Activated CD4-positive, alpha-beta T cell treated with anti-CD3 and anti-CD28 coated beads, Interleukin-2, amount 10 ng/mL, durations not matched to agents 7 days and 5 days (primary cell): ENCODE measurements at regions not wholly inside any gene's neighbourhood (a gene's known extent, or its start where the extent isn't known, plus 50 kb on each side); places are given as distances from the start of the nearest gene placed in this dataset.
"Not testable (repeated sequence)": the region's sequence is repeated elsewhere in the genome, so short reads cannot be mapped to it uniquely, and the experiment has no call there.

Experiments used
- CTCF ChIA-PET: fragments of 350-600 bp; sonication (Branson Sonifier 250); formaldehyde crosslinking; loops from one replicate; lab custom pipeline; 2021; ENCODE audit warnings: antibody characterized with exemption; lab: Charles Lee
- POLR2A ChIA-PET: fragments of 350-600 bp; sonication (Branson Sonifier 250); formaldehyde crosslinking; loops from one replicate; lab custom pipeline; 2021; ENCODE audit warnings: antibody characterized with exemption; lab: Charles Lee
- DNase-seq: peaks from one replicate; pipeline ENCODE4 v3.0.0-alpha.2; 2020
- H3K27ac Mint-ChIP-seq: one replicate; pipeline ENCODE4 v1.8.0; 2021; ENCODE audit warnings: mild to moderate bottlenecking, moderate library complexity, mixed read lengths
- H3K27me3 Mint-ChIP-seq: one replicate; pipeline ENCODE4 v1.8.0; 2021; ENCODE audit warnings: mixed read lengths
- H3K36me3 Mint-ChIP-seq: one replicate; pipeline ENCODE4 v1.8.0; 2021; ENCODE audit warnings: low read depth, mixed read lengths
- H3K4me1 Mint-ChIP-seq: one replicate; pipeline ENCODE4 v1.8.0; 2021; ENCODE audit warnings: mixed read lengths
- H3K4me3 Mint-ChIP-seq: one replicate; pipeline ENCODE4 v1.8.0; 2021; ENCODE audit warnings: mild to moderate bottlenecking, moderate library complexity, mixed read lengths
- H3K9me3 Mint-ChIP-seq: one replicate; pipeline ENCODE4 v1.8.0; 2021; ENCODE audit warnings: mixed read lengths

DNA sequence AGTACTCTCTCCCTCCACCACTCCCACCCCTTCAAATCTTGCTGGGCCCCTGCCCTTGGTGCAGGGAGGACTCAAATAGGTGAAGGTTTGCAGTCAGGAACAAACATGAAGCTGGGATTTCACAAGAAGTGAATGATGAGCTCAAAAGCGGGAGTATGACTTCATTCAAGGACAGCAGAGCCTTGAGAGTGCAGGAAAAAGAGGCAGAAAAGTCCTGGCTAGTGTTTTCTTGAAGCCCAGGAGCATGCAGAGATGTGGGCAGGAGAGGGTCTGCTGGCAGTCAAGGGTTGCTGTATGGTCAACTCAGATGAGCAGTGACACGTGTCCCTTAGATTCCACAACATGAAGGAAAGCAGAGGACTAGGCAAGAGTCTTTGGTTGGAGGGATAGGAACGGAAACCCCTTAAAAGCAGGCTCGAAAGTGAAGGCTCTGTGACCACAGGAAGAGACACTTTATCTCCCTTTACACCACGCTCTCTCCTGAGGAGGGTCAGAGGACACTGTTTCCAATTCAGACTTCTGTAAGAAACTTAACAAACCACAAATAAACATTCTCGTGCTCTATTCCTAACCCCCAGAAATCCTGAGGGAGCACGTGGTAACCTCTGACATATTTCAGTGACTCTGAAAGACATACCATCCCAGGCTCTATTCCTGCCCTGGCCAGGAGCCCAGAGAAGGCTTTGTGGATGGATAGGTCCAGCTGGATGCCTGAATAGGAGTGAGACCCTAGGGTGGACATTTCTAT is 168.0 kb upstream of the NDN start:
- H3K27me3 Mint-ChIP-seq = no peaks in the 10 kb centered on the region
- H3K9me3 Mint-ChIP-seq = peaks cover 4% of the 10 kb centered on the region
- ChIA-PET POLR2A (no interaction called here), CTCF (no interaction called here)
- H3K36me3 Mint-ChIP-seq = no peaks in the 10 kb centered on the region
- no peak for DNase-seq
- no peak overlapping the region for H3K27ac Mint-ChIP-seq
- no peaks in the 10 kb centered on the region for H3K4me1 Mint-ChIP-seq
- H3K4me3 Mint-ChIP-seq = no peak overlapping the region

DNA sequence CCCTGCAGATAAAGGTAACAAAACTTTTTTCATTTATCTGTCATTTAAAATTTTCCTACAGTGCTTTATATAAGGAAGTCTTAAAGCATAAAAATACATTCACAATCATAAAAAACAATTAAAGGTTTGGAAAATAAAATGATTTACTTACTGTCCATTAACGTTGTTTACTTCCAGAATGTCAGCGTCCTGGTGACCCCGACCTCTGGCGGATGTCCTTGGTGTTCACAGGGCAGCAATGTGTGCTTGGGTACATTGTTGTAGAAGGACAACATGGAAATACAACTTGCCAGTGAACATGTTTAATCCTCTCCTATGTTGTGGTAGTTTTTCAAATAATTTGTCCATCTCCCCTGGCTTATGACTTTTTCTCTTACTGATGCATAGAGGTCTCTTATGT is 168.8 kb upstream of the NDN start:
- POLR2A ChIA-PET = no interaction called here
- Mint-ChIP-seq H3K4me1 (no peaks in the 10 kb centered on the region), H3K4me3 (no peak overlapping the region), H3K27ac (no peak overlapping the region), H3K27me3 (no peaks in the 10 kb centered on the region), H3K36me3 (no peaks in the 10 kb centered on the region), H3K9me3 (peaks cover 4% of the 10 kb centered on the region)
- no peak for DNase-seq
- CTCF ChIA-PET = no interaction called here

DNA sequence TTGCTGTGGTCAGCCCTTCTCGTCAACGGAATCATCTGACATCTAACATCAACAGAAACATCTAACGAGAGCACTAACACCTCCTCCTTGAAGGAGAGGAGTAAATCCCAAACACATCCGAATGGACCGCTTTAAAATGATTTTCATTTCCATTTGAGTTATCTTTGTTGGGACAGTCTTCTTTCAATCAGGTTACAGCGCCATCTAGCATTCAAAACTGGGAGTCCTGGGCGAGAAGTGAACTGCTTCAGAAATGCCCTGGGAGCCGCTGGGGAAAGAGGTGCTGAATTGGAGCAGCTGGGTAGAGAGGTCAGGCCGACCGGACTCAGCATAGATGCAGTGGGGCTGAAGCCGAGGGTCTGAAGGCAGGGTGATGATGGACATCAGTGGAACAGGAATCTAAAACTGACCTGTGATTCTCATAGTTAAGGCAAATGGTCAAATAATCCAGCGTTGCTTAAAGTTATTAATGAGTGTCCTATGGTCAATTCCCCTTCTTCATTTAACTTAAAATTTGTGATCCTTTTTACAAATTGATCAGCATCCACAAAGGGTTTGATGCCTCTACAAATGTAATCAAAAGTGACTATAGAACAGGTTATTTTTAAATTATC is 170.0 kb upstream of the NDN start:
- no peak overlapping the region for H3K4me3 Mint-ChIP-seq
- CTCF ChIA-PET = no interaction called here
- H3K27ac Mint-ChIP-seq = no peak overlapping the region
- no peaks in the 10 kb centered on the region for H3K27me3 Mint-ChIP-seq
- DNase-seq = no peak
- H3K4me1 Mint-ChIP-seq = no peaks in the 10 kb centered on the region
- H3K36me3 Mint-ChIP-seq = no peaks in the 10 kb centered on the region
- POLR2A ChIA-PET = no interaction called here
- peaks cover 2% of the 10 kb centered on the region for H3K9me3 Mint-ChIP-seq

DNA sequence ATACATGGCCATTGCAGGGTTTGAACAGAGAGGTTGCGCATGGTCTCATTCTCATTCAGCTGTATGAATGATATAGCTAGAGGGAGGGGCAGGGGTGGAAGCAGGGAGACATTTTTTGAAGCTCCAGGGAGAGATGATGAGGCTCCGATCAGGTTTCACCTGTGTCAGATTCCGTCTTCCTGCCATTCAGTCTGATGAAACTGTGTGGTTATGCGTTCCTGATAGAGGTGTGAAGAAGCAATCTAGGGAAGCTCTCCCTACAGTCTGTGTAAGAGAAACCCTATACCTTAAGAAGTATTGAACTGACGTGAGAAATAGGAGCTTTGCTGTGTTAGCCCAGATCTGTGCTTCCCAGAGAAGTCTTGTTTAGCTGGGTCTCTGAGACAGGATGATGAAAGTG is 171.9 kb upstream of the NDN start:
- Mint-ChIP-seq H3K4me3 (no peak overlapping the region), H3K9me3 (peaks cover 2% of the 10 kb centered on the region), H3K27ac (no peak overlapping the region), H3K27me3 (no peaks in the 10 kb centered on the region), H3K4me1 (no peaks in the 10 kb centered on the region), H3K36me3 (no peaks in the 10 kb centered on the region)
- ChIA-PET POLR2A (no interaction called here), CTCF (no interaction called here)
- no peak for DNase-seq

DNA sequence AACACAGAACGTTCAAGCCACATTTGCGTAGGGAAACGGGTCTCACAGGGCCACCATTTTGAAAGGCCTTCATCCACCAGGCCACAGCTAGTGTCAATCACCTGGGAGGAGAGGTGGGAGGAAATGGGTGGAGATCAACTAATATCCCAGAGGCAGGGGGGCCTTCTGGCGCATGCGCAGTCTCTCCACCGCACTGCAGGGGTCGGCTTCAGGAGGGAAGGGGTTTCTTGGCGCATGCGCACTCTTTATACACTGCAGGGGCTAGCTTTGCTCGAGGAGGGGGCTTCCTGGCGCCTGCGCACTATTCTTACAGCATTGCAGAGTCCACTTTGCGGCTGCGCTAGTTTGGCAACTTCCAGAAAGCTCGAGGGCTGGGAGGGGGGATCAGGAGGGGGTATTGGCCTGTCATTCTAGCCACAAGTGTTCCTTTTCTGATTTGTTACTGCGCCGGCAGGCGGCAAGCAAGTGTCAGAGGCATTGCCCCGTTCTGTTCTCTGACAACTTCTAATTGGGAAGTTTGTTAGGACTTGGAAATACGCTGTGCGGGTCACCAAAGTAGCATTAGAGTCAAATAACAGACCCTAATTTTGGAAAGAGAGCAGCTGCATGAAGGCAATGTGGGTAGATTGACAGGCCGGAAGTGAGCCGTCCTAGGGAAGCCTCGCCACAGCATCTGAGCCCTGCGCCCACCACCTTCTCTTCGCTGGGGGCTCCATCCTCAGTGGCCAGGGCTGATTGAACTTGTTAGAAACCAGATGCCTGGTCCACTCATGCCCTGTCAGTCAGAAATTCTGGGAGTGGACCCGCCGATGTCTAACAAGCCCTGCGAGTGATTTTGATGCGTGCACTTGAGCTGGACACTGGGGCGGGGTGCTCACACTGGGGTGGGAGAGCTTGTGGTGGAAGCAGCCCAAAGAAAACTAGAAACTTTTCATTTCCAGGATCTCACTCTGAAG is 173.5 kb upstream of the NDN start:
- POLR2A ChIA-PET = no interaction called here
- H3K27ac Mint-ChIP-seq = no peak overlapping the region
- no peaks in the 10 kb centered on the region for H3K27me3 Mint-ChIP-seq
- peaks cover 2% of the 10 kb centered on the region for H3K9me3 Mint-ChIP-seq
- no peak for DNase-seq
- no peak overlapping the region for H3K4me3 Mint-ChIP-seq
- CTCF ChIA-PET = no interaction called here
- no peaks in the 10 kb centered on the region for H3K4me1 Mint-ChIP-seq
- no peaks in the 10 kb centered on the region for H3K36me3 Mint-ChIP-seq

DNA sequence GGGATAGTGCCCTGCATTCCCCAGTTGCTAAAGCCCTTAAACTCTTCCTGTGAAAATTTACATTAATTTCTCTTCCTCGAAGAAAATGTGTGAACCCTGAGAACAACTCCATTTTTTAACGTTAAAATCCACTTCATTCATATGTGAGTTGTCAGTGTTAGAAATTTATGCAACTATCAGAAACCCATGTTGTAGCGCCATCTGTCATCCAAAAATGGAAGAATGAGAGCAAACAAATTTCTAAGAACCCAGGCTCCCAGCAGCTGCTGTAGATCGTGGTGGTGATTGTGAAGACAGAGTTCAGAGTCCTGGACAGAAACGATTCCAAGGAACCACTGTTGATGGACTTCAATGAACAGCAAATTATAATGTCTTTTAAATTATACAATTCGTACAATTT is 179.7 kb upstream of the NDN start:
- ChIA-PET POLR2A (no interaction called here), CTCF (no interaction called here)
- no peaks in the 10 kb centered on the region for H3K27me3 Mint-ChIP-seq
- H3K9me3 Mint-ChIP-seq = peaks cover 2% of the 10 kb centered on the region
- H3K27ac Mint-ChIP-seq = no peak overlapping the region
- no peak overlapping the region for H3K4me3 Mint-ChIP-seq
- H3K36me3 Mint-ChIP-seq = no peaks in the 10 kb centered on the region
- no peak for DNase-seq
- no peaks in the 10 kb centered on the region for H3K4me1 Mint-ChIP-seq

DNA sequence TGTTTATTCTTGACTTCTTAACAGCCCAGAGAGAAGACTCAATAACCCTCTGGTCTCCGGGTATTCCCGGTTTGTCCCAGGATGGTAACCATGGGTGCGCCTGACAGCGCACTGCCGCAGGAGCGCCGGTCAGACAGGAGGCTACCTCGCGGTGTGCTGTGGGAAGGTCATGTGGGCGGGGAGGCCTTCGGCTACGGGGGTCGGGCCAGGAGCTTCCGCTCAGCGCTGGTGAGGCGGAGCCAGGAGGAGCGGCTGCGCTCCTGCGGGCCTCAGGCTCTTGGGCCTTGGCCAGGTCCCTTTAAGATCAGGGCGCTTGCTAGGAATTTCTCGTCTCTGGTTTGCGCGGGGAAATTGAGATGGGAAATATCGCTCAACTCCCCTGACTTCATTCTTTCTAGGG is 182.3 kb upstream of the NDN start:
- Mint-ChIP-seq H3K4me1 (no peaks in the 10 kb centered on the region), H3K27ac (no peak overlapping the region), H3K36me3 (no peaks in the 10 kb centered on the region), H3K27me3 (no peaks in the 10 kb centered on the region), H3K9me3 (peaks cover 4% of the 10 kb centered on the region), H3K4me3 (no peak overlapping the region)
- ChIA-PET CTCF (no interaction called here), POLR2A (no interaction called here)
- no peak for DNase-seq

DNA sequence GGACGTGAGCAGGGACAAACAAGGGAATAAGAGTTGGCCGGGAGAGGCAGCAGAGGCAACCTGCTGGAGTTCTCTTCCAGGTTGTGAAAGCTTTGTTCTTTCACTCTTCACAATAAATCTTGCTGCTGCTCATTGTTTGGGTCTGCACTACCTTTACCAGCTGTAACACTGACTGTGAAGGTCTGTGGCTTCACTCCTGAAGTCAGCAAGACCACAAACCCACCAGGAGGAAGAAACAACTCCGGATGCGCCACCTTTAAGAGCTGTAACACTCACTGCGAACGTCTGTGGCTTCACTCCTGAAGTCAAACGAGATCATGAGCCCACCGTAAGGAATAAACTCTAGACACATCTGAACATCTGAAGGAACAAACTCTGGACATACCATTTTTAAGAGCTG is 186.5 kb upstream of the NDN start:
- CTCF ChIA-PET, H3K4me3 Mint-ChIP-seq, POLR2A ChIA-PET, H3K4me1 Mint-ChIP-seq, H3K36me3 Mint-ChIP-seq, DNase-seq, H3K27ac Mint-ChIP-seq, H3K27me3 Mint-ChIP-seq, H3K9me3 Mint-ChIP-seq: not testable (repeated sequence)

DNA sequence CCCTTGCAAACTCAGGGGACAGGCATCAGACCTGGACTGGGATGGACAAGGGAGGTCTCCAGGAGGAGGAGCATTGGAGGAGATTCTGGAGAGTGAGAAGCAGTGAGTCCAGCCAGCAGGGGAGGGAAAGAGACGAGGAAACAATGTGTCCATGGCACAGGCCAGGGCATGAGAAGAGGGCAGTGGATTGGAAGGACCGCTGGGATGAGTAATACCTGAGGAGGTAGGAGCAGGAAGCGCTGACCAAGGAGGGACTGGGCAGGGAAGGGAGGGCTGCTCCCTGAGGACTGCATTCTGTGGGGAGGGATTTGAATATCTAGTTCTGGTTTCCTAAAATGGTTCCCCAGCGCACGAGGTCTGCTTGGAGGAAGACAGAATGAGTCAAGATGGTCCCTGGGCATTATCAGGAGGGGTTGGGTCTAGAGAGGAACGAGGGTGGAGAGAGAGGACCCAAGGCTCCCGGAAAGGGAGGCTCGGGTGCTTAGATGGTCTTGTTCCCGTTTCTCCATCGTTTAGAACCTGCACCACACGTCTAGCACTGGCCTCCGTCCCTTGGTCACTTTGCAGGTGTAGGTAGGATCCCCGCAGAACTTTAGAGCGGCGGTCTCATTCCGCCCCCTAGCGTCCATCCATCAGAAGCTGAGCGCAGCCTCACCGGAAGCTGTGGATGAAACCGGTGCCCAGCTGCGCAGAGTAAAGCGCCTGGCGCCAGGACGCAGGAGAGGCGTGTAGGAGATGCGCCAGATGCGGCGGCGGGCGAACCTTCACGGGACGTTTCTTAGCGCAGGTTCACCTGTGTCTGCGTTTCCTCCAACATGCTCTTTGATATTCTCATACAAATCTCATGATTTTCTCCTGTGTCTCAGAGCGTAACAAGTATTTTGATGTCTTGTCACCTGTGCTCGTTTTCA is 190.7 kb upstream of the NDN start:
- ChIA-PET CTCF (no interaction called here), POLR2A (no interaction called here)
- no peak overlapping the region for H3K27ac Mint-ChIP-seq
- H3K9me3 Mint-ChIP-seq = peaks cover 2% of the 10 kb centered on the region
- H3K4me3 Mint-ChIP-seq = no peak overlapping the region
- H3K36me3 Mint-ChIP-seq = no peaks in the 10 kb centered on the region
- no peaks in the 10 kb centered on the region for H3K4me1 Mint-ChIP-seq
- DNase-seq = peak; percentile 39
- H3K27me3 Mint-ChIP-seq = no peaks in the 10 kb centered on the region

DNA sequence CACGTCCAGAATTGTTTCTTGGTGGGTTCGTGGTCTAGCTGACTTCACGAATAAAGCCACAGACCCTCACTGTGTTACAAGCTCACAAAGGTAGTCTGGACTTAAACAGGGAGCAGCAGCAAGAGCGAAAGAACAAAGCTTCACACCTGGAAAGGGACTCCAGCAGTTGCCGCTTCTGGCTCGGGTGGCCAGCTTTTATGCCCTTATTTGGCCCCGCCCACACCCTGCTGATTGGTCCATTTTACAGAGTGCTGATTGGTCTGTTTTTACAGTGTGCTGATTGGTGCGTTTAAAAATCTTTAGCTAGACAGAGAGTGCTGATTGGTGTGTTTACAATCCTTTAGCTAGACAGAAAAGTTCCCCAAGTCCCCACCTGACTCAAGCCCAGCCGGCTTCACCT is 194.2 kb upstream of the NDN start:
- POLR2A ChIA-PET = no interaction called here
- no peaks in the 10 kb centered on the region for H3K27me3 Mint-ChIP-seq
- no peaks in the 10 kb centered on the region for H3K4me1 Mint-ChIP-seq
- peaks cover 6% of the 10 kb centered on the region for H3K9me3 Mint-ChIP-seq
- no peak for DNase-seq
- CTCF ChIA-PET = interaction anchor here (0.7 kb wide), 1 partner anchor 1429 kb away, joined by 3 read pairs; no protein-coding TSS in a partner anchor
- H3K27ac Mint-ChIP-seq = no peak overlapping the region
- no peak overlapping the region for H3K4me3 Mint-ChIP-seq
- H3K36me3 Mint-ChIP-seq = no peaks in the 10 kb centered on the region

DNA sequence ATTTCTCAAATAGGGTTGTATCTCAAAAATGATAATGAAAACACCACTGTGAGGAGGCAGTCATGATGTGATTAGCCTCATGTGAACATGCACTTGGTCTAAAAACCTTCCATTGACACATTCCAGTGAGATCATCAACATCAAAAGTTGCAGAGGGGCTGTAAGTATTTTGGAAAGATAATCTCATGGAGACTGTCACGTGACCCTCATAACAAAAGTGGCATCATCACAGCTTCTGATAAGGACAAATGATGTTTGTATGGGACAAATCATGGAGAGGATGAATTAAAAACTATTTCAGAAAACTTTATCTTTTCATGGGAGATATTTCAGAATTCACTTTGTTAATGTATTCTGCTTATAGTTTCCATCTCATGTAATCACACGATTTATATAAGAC is 203.1 kb upstream of the NDN start:
- Mint-ChIP-seq H3K9me3 (peaks cover 19% of the 10 kb centered on the region), H3K36me3 (no peaks in the 10 kb centered on the region), H3K27me3 (no peaks in the 10 kb centered on the region), H3K4me1 (no peaks in the 10 kb centered on the region), H3K27ac (no peak overlapping the region), H3K4me3 (no peak overlapping the region)
- ChIA-PET CTCF (no interaction called here), POLR2A (no interaction called here)
- DNase-seq = no peak

DNA sequence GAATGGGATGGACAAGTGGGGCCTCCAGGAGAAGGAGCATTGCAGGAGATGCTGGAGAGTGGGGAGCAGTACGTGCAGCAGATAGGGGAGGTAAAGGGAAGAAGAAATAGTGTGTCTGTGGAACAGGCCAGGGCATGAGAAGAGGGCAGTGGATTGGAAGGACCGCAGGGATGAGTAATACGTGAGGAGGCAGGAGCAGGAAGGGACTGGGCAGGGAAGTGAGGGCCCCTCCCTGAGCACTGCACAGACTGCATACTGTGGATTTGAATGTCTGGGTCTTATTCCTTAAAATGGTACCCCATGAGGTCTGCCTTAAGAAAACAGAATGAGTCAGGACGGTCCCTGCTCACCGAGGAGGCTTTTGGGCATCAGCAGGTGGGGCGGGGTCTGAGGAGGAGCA is 210.0 kb upstream of the NDN start:
- Mint-ChIP-seq H3K9me3 (peaks cover 25% of the 10 kb centered on the region), H3K4me1 (no peaks in the 10 kb centered on the region), H3K36me3 (no peaks in the 10 kb centered on the region), H3K4me3 (no peak overlapping the region), H3K27me3 (no peaks in the 10 kb centered on the region), H3K27ac (no peak overlapping the region)
- ChIA-PET POLR2A (no interaction called here), CTCF (no interaction called here)
- DNase-seq = no peak
